ENCODE measurements at regions not wholly inside any gene's neighbourhood (a gene's known extent, or its start where the extent isn't known, plus 50 kb on each side); places are given as distances from the start of the nearest gene placed in this dataset.

DNA sequence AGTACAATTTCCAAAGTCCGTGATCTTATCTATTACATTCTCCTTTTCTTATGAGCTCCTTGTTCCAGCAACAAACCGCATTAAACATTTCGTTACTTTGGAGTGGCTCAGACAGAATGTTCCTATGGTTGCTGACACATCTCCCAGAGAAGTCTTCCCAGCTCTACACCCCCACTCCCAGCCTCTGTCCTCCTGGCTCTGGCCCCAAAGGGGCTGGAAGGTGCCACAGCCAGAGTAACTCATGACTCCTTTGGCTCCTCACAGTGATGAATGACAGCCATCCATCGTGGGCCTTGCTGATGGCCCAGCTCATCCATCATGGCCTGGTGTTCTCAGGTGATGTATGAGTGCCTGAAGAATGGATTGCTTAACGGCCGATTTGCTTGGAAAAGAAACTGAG is 203.0 kb downstream of the DHX35 start:
- no peak for DNase-seq (ENCODE audit: low read depth)
- TF ChIP-seq, protein P1, sequence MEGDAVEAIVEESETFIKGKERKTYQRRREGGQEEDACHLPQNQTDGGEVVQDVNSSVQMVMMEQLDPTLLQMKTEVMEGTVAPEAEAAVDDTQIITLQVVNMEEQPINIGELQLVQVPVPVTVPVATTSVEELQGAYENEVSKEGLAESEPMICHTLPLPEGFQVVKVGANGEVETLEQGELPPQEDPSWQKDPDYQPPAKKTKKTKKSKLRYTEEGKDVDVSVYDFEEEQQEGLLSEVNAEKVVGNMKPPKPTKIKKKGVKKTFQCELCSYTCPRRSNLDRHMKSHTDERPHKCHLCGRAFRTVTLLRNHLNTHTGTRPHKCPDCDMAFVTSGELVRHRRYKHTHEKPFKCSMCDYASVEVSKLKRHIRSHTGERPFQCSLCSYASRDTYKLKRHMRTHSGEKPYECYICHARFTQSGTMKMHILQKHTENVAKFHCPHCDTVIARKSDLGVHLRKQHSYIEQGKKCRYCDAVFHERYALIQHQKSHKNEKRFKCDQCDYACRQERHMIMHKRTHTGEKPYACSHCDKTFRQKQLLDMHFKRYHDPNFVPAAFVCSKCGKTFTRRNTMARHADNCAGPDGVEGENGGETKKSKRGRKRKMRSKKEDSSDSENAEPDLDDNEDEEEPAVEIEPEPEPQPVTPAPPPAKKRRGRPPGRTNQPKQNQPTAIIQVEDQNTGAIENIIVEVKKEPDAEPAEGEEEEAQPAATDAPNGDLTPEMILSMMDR (IDR thresholded peaks at IDR 0.05; ENCODE audit: control insufficient read depth, extremely low read depth, insufficient read depth), result no peak
- H3K4me3 ChIP-seq (ENCODE audit: low read depth, low read length), result no peak overlapping the region

DNA sequence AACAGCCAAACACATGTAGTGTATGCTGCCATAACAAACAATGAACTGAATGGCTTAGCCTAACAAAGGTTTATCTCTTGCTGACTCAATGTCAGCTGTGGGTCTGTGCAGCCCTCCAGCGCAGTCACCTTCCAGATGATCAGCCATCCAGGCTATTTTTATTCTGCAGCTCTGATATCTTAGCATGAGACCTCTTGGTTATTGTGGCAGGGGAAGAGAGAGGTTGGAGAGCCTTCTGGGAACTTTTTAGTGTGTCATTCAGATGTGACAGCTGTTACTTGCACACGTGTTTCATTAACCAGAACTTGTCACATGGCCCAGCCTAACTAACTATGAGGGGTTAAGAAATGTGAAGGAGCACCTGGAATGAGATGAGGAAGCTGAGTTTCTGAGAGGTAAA is 202.5 kb downstream of the DHX35 start:
- TF ChIP-seq, protein P1 (IDR thresholded peaks at IDR 0.05; ENCODE audit: control insufficient read depth, extremely low read depth, insufficient read depth), result no peak
- no peak for DNase-seq (ENCODE audit: low read depth)
- no peak overlapping the region for H3K4me3 ChIP-seq (ENCODE audit: low read depth, low read length)

DNA sequence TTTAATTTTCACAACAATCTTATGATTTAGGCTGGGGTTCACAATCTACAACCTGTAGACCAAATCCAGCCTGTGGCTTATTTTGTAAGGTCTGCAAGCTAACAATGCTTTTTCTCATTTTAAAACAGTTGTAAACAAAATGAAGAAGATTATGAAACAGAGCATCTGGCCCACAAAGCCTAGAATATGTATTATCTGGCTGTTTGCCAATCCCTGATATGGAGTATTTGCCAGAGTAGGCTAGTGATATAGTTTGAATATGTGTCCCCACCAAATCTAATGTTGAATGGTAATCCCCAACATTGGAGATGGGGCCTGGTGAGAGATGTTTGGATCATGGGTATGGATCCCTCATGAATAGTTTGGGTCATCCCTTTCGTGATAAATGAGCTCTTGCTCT is 201.8 kb downstream of the DHX35 start:
- no peak overlapping the region for H3K4me3 ChIP-seq (ENCODE audit: low read depth, low read length)
- TF ChIP-seq, protein P1 (IDR thresholded peaks at IDR 0.05; ENCODE audit: control insufficient read depth, extremely low read depth, insufficient read depth), result no peak
- no peak for DNase-seq (ENCODE audit: low read depth)

DNA sequence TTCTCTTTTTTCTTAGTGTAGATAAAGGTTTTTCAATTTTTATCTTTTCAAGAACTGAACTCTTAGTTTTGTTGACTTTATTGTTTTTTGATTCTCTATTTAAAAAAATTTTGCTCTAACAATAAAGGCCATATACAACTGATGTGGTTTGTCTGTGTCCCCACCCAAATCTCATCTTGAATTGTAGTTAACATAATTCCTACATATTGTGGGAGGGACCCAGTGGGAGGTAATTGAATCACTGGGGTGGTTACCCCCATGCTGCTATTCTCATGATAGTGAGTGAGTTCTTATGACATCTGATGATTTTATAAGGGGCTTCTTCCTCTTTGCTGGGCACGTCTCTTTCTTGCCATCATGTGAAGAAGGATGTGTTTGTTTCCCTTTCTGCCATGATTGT is 199.8 kb downstream of the DHX35 start:
- DNase-seq (ENCODE audit: low read depth), result no peak
- TF ChIP-seq, protein P1 (IDR thresholded peaks at IDR 0.05; ENCODE audit: control insufficient read depth, extremely low read depth, insufficient read depth), result no peak
- H3K4me3 ChIP-seq (ENCODE audit: low read depth, low read length), result no peak overlapping the region

DNA sequence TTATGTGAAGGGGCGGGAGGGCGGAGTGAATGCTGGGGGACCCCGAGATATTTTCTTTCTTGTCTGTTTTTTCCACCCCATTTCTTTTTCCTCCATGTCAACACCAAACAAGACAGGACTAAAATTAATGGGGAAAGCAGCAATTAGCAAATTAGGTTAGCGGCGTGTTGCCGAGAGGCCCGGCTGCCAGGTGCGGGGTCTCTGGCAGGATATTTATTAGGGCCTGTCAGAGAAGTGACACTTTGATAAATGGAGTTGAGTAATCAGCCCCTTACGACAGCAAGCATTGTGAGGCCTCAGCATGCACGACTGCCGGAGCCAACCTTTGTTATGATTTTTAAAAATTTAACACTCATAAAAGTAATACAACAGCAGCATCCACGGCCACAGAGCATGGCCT is 193.8 kb downstream of the DHX35 start:
- TF ChIP-seq, protein P1 (IDR thresholded peaks at IDR 0.05; ENCODE audit: control insufficient read depth, extremely low read depth, insufficient read depth), result no peak
- DNase-seq (ENCODE audit: low read depth), result no peak
- H3K4me3 ChIP-seq (ENCODE audit: low read depth, low read length), result no peak overlapping the region

DNA sequence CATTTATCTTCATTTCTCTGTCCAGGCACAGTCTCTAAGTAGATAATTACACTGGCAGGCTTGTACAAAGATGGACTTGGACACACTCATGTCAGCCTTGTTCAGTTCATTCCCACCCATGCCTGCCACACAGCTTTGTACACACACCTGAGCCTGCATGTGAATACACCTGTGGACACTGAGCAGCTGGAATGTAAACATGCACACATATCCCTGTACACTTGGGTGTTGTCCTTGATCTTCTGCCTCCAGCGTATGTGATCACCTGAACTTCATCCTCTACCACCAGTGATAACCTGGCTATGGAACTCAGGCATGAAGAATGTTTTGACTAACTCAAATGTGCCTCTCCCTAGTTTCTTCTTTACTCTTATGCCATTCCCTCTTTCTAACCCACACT is 190.6 kb downstream of the DHX35 start:
- TF ChIP-seq, protein P1 (IDR thresholded peaks at IDR 0.05; ENCODE audit: control insufficient read depth, extremely low read depth, insufficient read depth), result no peak
- DNase-seq (ENCODE audit: low read depth), result no peak

DNA sequence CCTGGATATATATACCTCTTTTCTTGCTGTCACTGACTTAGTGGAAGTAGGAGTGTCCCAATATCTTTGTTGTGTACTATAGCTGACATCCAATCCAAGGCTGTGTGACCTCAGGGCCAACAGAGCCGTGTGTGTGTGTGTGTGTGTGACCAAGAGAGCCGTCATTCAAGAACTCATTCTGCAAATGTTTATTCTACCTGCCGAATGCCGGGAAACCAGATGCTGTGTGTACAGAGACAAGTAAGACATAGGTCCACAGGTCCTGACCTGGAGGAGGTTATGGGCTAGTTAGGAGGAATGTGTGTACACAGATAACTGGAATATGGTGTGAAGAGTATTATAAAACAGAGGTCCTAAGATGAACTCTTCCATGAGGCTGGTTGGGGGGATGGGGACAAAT is 190.0 kb downstream of the DHX35 start:
- DNase-seq (ENCODE audit: low read depth), result peak; percentile 59
- TF ChIP-seq, protein P1 (IDR thresholded peaks at IDR 0.05; ENCODE audit: control insufficient read depth, extremely low read depth, insufficient read depth), result no peak

More for the DNA sequence above, 190.6 kb downstream of the DHX35 start:
- no peak overlapping the region for H3K4me3 ChIP-seq (ENCODE audit: low read depth, low read length)

More for the DNA sequence above, 190.0 kb downstream of the DHX35 start:
- no peak overlapping the region for H3K4me3 ChIP-seq (ENCODE audit: low read depth, low read length)
